ENCODE measurements at regions not wholly inside any gene's neighbourhood (a gene's known extent, or its start where the extent isn't known, plus 50 kb on each side); places are given as distances from the start of the nearest gene placed in this dataset.

GRCh38 chr5:108507631-108508030 is 125.7 kb upstream of the FBXL17 start:
- TF ChIP-seq, protein P1, sequence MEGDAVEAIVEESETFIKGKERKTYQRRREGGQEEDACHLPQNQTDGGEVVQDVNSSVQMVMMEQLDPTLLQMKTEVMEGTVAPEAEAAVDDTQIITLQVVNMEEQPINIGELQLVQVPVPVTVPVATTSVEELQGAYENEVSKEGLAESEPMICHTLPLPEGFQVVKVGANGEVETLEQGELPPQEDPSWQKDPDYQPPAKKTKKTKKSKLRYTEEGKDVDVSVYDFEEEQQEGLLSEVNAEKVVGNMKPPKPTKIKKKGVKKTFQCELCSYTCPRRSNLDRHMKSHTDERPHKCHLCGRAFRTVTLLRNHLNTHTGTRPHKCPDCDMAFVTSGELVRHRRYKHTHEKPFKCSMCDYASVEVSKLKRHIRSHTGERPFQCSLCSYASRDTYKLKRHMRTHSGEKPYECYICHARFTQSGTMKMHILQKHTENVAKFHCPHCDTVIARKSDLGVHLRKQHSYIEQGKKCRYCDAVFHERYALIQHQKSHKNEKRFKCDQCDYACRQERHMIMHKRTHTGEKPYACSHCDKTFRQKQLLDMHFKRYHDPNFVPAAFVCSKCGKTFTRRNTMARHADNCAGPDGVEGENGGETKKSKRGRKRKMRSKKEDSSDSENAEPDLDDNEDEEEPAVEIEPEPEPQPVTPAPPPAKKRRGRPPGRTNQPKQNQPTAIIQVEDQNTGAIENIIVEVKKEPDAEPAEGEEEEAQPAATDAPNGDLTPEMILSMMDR (IDR thresholded peaks at IDR 0.05; ENCODE audit: extremely low read depth in 1 of 2, insufficient read depth in 1 of 2, low read depth in 1 of 2, low read length in 2 of 2): no peak
- TF ChIP-seq MYC (IDR thresholded peaks at IDR 0.05; ENCODE audit: low read depth, low read length) (no peak), POLR2A (IDR thresholded peaks at IDR 0.05; ENCODE audit: low read depth, low read length) (no peak), POLR2AphosphoS5 (IDR thresholded peaks at IDR 0.05; ENCODE audit: insufficient read depth, low read depth, low read length) (no peak), EZH2 (IDR thresholded peaks at IDR 0.05; ENCODE audit: borderline replicate concordance, low read depth, low read length, severe bottlenecking) (no peak)

Measured in endothelial cell of umbilical vein (primary cell).